Choroid plexus epithelial cell (primary cell): ENCODE measurements at regions not wholly inside any gene's neighbourhood (a gene's known extent, or its start where the extent isn't known, plus 50 kb on each side); places are given as distances from the start of the nearest gene placed in this dataset.

Experiments used
- DNase-seq: peaks from one replicate; pipeline ENCODE4 v3.0.0-alpha.2; 2010; ENCODE audit warnings: low read depth
- H3K4me3 ChIP-seq: 2 replicates; pipeline ENCODE4 v1.5.1; 2011; ENCODE audit warnings: low read depth, mild to moderate bottlenecking, control low read depth, low read length, moderate library complexity
- CTCF ChIP-seq: conservative IDR thresholded peaks from 2 replicates; pipeline ENCODE4 v1.5.1; 2011; ENCODE audit warnings: low read depth, mild to moderate bottlenecking, control low read depth, inconsistent platforms, low read length, moderate library complexity

- peak; percentile 1 for DNase-seq
Observed at GRCh38 chrX:7233580-7234406, 85.8 kb upstream of the PUDP start.

GRCh38 chrX:7228226-7228625 is 80.3 kb upstream of the PUDP start:
- TF ChIP-seq CTCF = no peak

More at GRCh38 chrX:7233580-7234406, 85.8 kb upstream of the PUDP start:
- no peak overlapping the region for H3K4me3 ChIP-seq
- TF ChIP-seq CTCF = no peak

GRCh38 chrX:7225338-7225737 is 77.4 kb upstream of the PUDP start:
- no peak for TF ChIP-seq CTCF

More at GRCh38 chrX:7228226-7228625, 80.3 kb upstream of the PUDP start:
- DNase-seq = no peak
- H3K4me3 ChIP-seq = no peak overlapping the region

GRCh38 chrX:7223271-7223670 is 75.3 kb upstream of the PUDP start:
- H3K4me3 ChIP-seq = no peak overlapping the region
- no peak for TF ChIP-seq CTCF
- no peak for DNase-seq

More at GRCh38 chrX:7225338-7225737, 77.4 kb upstream of the PUDP start:
- no peak for DNase-seq
- H3K4me3 ChIP-seq = no peak overlapping the region

DNA sequence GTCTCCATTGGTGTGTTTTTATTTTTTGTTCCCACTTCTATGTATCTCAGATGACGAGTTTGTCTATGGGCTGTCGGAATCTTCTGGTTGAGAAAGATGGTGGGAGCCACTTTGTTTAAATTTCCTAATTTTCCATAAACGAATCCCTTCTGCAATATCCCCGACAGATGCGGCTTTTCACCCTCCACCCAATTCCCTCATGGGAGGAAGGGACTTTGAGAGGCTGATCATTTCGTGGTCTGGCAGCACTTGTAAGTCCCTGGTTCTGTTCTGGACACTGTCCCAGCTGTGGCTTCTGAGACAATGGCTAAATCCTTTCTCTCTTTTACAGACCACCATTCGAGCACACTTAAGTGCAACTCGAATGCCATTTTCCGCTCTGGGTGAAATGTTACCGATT is 72.2 kb upstream of the PUDP start:
- DNase-seq = no peak
- H3K4me3 ChIP-seq = no peak overlapping the region
- TF ChIP-seq CTCF = no peak

- no peak overlapping the region for H3K4me3 ChIP-seq
- no peak for DNase-seq
- no peak for TF ChIP-seq CTCF
Observed at GRCh38 chrX:7219153-7219705, 71.3 kb upstream of the PUDP start.
